ENCODE measurements at regions not wholly inside any gene's neighbourhood (a gene's known extent, or its start where the extent isn't known, plus 50 kb on each side); places are given as distances from the start of the nearest gene placed in this dataset.

DNA sequence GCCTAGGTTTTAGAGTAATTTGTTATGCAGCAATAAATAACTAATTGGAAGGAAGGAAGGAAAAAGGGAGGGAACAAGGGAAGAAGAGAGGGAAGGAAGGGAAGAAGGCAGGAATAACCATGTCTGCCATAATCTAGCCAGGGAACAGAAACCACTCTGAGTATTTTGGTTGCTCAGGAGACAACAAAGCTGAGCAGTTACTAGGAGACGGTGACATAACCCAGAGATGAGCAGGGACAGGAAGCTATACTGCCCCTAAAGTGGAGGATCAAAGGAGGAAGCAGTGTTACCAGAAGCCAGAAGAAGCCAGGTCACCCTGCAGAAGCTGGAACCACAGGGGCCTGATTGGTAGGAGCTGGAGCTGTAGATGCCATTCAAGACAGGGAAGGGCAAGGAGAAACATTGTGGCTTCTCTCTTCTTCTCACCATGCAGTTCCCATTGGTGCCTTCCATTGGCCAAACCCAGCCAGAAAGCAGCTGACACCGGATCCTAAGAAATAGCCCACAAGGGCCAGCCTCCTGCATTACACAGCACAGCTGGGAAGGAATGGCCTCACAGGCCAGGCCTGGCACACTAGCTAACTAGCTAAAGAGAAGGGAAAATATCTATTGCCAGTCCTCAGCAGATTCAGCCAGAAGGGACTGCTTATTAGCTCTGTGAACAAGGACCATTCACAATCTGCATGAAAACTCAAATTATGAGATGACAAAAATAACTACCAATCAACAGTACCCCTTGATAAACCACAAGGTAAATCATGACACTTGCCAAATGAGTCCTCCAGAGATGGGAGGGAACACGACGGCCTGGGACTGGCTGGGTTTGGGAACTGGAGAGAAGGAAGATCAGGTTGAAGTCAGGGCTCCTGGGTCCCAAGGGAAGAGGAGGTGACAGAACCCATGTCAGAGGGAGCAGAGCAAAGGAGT, 184.5 kb upstream of the NFE2L3 start:
- intact Hi-C loops (cut with DNase I), result no loop called here
- TF ChIP-seq POLR2A (IDR thresholded peaks at IDR 0.05) (no peak), EP300 (IDR thresholded peaks at IDR 0.05) (no peak), POLR2AphosphoS5 (IDR thresholded peaks at IDR 0.05) (no peak)

DNA sequence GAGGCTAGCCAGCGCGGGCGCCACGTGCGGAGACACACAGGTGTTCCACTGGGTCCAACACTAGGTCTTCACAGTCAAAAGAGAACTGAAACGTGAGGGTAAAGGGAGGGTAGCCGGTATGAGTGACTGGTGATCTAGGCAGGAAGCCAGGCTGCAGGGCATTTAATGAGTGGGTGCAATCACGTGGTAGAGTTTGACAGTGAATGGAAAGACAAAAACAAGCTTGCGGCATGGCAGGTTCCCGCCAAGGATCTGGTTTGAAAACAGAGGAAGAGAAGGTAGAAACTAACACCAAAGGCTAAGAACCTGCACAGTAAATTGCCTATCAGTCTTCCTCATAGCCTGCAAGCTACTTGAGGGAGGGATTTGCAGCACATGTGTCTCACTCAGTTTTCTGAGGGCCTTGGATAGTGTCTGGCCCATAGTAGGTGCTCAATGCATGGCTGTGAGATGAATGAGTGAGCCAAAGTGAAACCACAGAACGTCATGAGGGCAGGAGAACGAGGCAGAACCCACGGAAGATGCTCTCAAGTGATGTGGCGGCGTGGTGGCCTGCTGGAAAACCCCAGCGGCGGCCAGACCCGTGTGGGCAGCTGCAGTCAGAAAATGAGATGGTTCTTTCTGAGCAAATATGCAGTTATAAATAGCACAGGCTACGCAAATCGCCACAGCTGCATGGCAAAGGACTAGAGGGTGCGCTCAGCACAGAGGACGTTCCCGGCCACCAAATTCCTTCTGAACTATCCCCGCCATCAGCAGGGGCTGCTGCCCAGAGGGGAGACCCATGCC, 183.6 kb upstream of the NFE2L3 start:
- no peak overlapping the region for H3K4me3 ChIP-seq
- no peaks in the 10 kb centered on the region for H3K9me3 ChIP-seq
- H3K27ac ChIP-seq, result no peak overlapping the region
- intact Hi-C loops (cut with DNase I), result no loop called here
- H3K4me1 ChIP-seq, result no peaks in the 10 kb centered on the region
- DNase-seq, result no peak
- H3K27me3 ChIP-seq, result peaks cover 0 to 20% (median 0%) of the 10 kb centered on the region in 3 donors
- WGBS, 2 donors, result 71 to 84% methylated on average over 24 of the region's 24 CpGs
- TF ChIP-seq POLR2AphosphoS5 (IDR thresholded peaks at IDR 0.05) (no peak), POLR2A (IDR thresholded peaks at IDR 0.05) (no peak), EP300 (IDR thresholded peaks at IDR 0.05) (no peak)
- TF ChIP-seq, protein P1, sequence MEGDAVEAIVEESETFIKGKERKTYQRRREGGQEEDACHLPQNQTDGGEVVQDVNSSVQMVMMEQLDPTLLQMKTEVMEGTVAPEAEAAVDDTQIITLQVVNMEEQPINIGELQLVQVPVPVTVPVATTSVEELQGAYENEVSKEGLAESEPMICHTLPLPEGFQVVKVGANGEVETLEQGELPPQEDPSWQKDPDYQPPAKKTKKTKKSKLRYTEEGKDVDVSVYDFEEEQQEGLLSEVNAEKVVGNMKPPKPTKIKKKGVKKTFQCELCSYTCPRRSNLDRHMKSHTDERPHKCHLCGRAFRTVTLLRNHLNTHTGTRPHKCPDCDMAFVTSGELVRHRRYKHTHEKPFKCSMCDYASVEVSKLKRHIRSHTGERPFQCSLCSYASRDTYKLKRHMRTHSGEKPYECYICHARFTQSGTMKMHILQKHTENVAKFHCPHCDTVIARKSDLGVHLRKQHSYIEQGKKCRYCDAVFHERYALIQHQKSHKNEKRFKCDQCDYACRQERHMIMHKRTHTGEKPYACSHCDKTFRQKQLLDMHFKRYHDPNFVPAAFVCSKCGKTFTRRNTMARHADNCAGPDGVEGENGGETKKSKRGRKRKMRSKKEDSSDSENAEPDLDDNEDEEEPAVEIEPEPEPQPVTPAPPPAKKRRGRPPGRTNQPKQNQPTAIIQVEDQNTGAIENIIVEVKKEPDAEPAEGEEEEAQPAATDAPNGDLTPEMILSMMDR (IDR thresholded peaks at IDR 0.05), result no peak
- no peaks in the 10 kb centered on the region for H3K36me3 ChIP-seq

More for the DNA sequence above, 184.5 kb upstream of the NFE2L3 start:
- Histone ChIP-seq H3K4me3 (no peak overlapping the region), H3K36me3 (no peaks in the 10 kb centered on the region), H3K4me1 (no peaks in the 10 kb centered on the region), H3K9me3 (no peaks in the 10 kb centered on the region), H3K27me3 (peaks cover 0 to 25% (median 0%) of the 10 kb centered on the region in 3 donors), H3K27ac (no peak overlapping the region)
- no peak for DNase-seq
- 74 to 79% methylated on average over 4 of the region's 4 CpGs for WGBS, 2 donors

DNA sequence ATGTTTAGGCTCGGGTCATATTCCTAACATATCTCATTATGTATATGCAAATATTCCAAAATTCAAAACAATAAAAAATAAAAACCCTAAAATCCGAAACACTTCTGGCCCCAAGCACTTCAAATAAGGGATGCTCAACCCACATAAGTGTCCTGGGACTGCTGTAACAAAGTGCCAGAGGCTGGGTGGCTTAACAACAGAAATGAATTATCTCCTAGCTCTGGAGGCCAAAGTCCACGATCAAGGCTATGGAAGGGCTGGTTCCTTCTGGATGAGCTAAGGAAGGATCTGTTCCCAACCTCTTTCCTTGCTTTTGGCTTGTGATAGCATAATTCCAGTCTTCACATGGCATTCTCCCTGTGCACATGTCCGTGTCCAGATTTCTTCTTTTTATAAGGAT, 181.6 kb upstream of the NFE2L3 start:
- Histone ChIP-seq H3K4me1 (no peaks in the 10 kb centered on the region), H3K27ac (no peak overlapping the region), H3K4me3 (no peak overlapping the region), H3K27me3 (peaks cover 0 to 9% (median 0%) of the 10 kb centered on the region in 3 donors), H3K36me3 (no peaks in the 10 kb centered on the region), H3K9me3 (no peaks in the 10 kb centered on the region)
- intact Hi-C loops (cut with DNase I), result no loop called here
- WGBS, 2 donors, result 64 to 88% methylated on average over 4 of the region's 4 CpGs
- TF ChIP-seq, protein P1 (IDR thresholded peaks at IDR 0.05), result no peak
- TF ChIP-seq EP300 (IDR thresholded peaks at IDR 0.05) (no peak), POLR2A (IDR thresholded peaks at IDR 0.05) (no peak), POLR2AphosphoS5 (IDR thresholded peaks at IDR 0.05) (no peak)
- DNase-seq, result no peak

DNA sequence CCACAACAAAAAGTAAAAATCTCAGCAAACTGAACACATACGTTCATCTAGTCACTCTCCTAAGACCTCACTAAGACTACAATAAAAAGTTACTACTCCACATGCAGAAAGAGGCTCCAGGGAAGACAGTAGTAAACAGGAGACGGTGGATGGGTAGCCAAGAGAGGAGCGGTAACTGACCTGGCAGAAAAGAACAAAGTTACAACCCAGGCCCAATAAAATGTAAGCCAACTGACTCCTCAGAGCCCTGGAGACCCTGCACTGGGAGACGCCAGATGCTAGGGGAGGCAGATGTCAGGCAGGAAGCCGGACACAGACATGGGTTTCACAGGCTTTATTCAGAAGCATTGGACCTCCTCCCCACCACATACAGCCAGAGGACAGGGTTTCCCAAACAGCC, 181.1 kb upstream of the NFE2L3 start:
- no peaks in the 10 kb centered on the region for H3K9me3 ChIP-seq
- 67 to 81% methylated on average over 5 of the region's 5 CpGs for WGBS, 2 donors
- no peak for TF ChIP-seq POLR2AphosphoS5 (IDR thresholded peaks at IDR 0.05)
- TF ChIP-seq, protein P1 (IDR thresholded peaks at IDR 0.05), result no peak
- H3K27ac ChIP-seq, result no peak overlapping the region
- no peaks in the 10 kb centered on the region for H3K4me1 ChIP-seq
- no peaks in the 10 kb centered on the region for H3K36me3 ChIP-seq
- DNase-seq, result no peak
- no peak overlapping the region for H3K4me3 ChIP-seq
- H3K27me3 ChIP-seq, result peaks cover 0 to 8% (median 0%) of the 10 kb centered on the region in 3 donors
- intact Hi-C loops (cut with DNase I), result no loop called here

DNA sequence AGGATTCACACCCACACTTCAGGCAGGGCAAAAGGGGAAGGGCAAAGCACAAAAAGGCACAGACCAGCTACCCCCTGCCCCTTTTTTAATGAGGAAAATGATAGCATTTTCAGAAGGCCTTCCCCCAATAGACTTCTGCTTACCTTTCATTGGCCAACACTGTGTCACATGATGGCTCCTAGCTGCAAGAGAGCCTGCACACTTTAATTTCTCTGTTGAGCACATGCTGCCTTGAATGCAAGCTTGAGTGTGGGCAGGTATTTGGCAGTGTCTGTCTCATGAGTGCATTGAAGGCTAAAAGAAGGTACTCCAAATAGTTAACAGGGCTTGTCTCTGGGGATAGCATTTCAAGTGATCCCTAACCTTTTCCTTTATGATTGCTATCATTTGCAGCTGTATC, 175.4 kb upstream of the NFE2L3 start:
- H3K9me3 ChIP-seq, result peaks cover 0 to 6% (median 4%) of the 10 kb centered on the region in 4 donors
- intact Hi-C loops (cut with DNase I), result no loop called here
- no peak overlapping the region for H3K4me3 ChIP-seq
- no peaks in the 10 kb centered on the region for H3K4me1 ChIP-seq
- TF ChIP-seq POLR2AphosphoS5 (IDR thresholded peaks at IDR 0.05) (no peak), POLR2A (IDR thresholded peaks at IDR 0.05) (no peak), EP300 (IDR thresholded peaks at IDR 0.05) (no peak)
- TF ChIP-seq, protein P1 (IDR thresholded peaks at IDR 0.05), result no peak
- no peak for DNase-seq
- no peaks in the 10 kb centered on the region for H3K27me3 ChIP-seq
- no peaks in the 10 kb centered on the region for H3K36me3 ChIP-seq
- H3K27ac ChIP-seq, result no peak overlapping the region

All from sigmoid colon (tissue), 6 donors.